ENCODE measurements at regions not wholly inside any gene's neighbourhood (a gene's known extent, or its start where the extent isn't known, plus 50 kb on each side); places are given as distances from the start of the nearest gene placed in this dataset.
A peak's percentile ranks its signal among the peaks of the same experiment; 100 is the strongest.

DNA sequence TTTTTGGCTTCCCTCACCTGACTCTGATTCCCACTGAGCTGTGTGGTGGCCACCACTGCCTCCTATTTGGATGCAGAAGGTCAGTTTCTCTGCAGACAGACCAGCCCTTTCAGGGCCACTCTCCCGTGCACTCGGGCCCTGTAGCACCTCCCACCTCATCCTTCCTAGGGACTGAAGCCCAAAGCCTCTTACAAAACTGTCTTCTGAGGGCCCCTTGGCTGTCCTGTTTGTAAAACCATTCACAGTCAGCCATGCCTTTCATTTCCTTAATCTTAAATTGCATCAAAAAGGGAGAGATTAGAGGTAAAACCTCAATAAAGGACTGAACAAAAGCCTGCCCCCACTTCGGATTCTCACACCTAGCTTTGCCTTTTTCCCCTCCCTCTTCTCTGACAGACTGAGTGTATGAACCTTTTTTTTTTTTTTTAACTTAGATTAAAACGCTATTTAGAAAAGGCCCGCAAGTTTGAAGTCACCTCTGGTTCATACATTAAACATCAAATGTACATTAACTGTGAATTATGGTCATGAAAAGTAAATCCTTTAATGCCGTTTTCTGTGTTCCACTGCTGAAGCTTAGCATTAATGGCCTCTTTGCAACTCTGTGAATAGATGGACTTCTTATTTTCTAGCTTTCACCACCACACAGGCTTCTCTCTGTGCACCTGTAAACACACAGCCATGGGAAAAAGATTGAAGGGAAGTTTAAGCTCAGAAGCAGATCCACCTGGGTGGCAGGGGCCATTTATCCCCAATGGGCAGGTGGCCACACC, 247.2 kb upstream of the CADM1 start:
- Histone ChIP-seq H3K4me1 (no peaks in the 10 kb centered on the region), H3K27me3 (peaks cover 0 to 21% of the 10 kb centered on the region in 2 donors), H3K4me3 (no peak overlapping the region), H3K36me3 (no peaks in the 10 kb centered on the region), H3K27ac (no peak overlapping the region), H3K9me3 (no peaks in the 10 kb centered on the region)
- TF ChIP-seq, protein P1, sequence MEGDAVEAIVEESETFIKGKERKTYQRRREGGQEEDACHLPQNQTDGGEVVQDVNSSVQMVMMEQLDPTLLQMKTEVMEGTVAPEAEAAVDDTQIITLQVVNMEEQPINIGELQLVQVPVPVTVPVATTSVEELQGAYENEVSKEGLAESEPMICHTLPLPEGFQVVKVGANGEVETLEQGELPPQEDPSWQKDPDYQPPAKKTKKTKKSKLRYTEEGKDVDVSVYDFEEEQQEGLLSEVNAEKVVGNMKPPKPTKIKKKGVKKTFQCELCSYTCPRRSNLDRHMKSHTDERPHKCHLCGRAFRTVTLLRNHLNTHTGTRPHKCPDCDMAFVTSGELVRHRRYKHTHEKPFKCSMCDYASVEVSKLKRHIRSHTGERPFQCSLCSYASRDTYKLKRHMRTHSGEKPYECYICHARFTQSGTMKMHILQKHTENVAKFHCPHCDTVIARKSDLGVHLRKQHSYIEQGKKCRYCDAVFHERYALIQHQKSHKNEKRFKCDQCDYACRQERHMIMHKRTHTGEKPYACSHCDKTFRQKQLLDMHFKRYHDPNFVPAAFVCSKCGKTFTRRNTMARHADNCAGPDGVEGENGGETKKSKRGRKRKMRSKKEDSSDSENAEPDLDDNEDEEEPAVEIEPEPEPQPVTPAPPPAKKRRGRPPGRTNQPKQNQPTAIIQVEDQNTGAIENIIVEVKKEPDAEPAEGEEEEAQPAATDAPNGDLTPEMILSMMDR (IDR thresholded peaks at IDR 0.05): no peak
- intact Hi-C loops (cut with DNase I; ENCODE audit: low total_unique reads): no loop called here
- no peak for DNase-seq

DNA sequence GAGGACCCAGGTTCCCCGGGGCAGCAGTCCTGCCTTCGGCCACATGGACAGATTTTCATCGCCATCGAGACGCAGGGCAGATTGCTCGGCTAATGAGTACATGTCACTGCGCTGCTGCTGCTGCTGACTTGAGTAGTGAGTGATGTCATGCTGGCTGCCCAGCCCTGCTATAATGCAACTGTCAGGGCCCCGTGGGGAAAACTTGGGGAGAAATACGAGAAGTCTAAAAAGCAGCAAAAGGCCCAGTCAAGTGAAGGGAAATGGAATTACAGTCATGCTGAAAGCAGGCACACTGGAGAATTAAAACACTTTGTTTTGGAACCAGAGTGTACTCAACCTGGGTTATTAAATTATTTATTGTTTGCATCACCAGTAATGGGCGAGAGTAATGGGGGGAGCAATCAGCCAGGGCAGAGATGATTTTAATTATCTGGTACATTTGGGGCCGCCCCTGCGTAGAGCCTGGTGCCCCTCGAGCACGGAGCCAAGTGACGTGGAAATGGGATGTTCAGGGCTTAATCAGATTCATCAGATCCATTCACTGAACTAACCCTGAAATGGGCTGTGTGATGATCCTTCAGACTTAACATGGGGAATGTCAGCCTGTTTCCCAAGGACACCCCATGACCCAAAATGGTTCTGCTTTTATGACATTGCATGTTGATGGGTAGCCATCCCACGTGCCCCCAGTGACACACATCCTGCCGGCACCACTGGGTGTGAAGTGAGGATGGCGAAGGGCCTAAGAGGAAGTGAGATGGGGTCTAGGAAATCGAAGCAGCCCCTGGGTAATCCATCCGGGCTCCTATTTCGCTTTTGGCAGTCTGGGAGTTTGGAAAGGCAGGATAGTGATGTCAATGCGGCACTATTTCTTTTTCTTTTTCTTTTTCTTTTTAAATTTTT, 241.6 kb upstream of the CADM1 start:
- H3K27ac ChIP-seq: no peak overlapping the region
- H3K4me3 ChIP-seq: no peak overlapping the region
- H3K9me3 ChIP-seq: no peaks in the 10 kb centered on the region
- peaks cover 0 to 38% of the 10 kb centered on the region in 2 donors for H3K27me3 ChIP-seq
- peak in 1 of 2 donors; percentile 25 for DNase-seq
- TF ChIP-seq, protein P1 (IDR thresholded peaks at IDR 0.05): no peak
- H3K36me3 ChIP-seq: no peaks in the 10 kb centered on the region
- intact Hi-C loops (cut with DNase I; ENCODE audit: low total_unique reads): no loop called here
- no peaks in the 10 kb centered on the region for H3K4me1 ChIP-seq

DNA sequence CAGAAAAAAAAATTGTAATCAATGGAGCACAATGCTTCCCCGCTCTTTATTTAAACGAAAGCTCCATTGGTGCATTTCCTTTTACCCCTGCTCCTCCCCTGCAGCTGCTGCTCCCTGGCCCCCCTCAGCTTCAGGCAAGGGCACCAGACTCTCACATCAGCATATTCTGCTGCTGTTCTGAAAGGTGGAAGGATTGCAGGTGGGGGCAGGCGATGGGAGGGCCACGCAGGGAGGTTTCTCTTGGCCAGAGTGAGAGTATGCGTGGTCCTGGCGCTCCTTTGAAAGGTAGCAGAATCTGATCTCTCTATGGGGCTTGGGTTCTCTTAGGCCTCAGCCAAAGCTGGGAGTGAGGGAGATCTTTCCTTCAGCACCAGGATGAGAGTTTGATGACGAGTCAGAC, 240.9 kb upstream of the CADM1 start:
- Histone ChIP-seq H3K4me1 (no peaks in the 10 kb centered on the region), H3K36me3 (no peaks in the 10 kb centered on the region), H3K4me3 (no peak overlapping the region), H3K27me3 (peaks cover 0 to 36% of the 10 kb centered on the region in 2 donors), H3K9me3 (no peaks in the 10 kb centered on the region), H3K27ac (no peak overlapping the region)
- intact Hi-C loops (cut with DNase I; ENCODE audit: low total_unique reads): no loop called here
- DNase-seq: no peak
- TF ChIP-seq, protein P1 (IDR thresholded peaks at IDR 0.05): no peak

DNA sequence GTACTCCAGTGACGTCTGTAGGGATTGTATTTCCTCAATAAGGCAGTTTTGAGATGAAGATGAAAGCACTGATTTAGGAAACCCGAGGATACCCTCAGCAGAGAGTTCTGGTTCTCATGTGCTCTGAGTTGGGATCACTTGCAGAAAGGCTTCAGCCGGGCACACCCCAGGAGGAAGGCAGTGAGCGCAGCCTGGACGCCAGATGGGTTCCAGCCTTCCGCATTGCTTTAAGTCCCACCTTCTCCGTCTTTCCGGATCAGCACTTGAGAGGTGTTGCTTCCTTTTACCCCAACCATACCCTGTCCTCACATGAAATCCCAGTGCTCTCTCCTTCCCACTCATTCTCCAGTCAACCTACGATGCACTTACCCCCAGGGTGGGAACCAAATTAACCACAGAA, 239.5 kb upstream of the CADM1 start:
- no peak for DNase-seq

DNA sequence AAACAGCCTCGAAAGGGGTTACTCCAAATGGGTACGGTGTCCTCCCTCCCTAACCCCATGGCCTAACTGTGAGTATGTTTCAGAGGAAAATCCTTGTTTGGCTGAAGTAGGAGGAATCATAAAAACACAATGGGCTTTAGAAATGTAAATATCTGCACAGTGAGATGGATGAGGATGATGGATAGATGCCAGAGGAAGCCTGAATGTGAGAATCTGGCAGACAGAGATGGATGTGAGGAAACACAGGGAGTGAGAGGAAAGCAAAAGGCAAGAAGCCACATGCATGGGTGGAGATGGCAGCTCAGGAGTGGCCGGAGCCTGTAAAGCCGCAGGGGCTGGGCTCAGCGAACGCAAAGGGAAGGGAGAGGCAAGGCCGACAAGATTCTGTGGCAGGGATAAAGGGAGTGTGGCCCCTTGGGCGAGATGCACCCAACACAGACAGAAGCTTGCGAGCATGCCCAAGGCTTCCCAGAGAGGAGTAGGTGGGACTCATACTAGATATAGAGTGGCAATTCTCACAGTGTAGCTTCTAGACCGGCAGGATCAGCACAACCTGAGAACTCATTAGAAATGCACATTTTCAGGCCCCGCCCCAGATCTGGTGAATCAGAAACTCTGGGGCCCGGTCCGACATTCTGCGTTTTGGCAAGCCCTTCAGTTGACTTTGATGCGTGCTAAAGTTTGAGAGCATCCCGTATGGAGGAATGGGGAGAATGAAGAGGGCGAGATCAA, 237.3 kb upstream of the CADM1 start:
- no peaks in the 10 kb centered on the region for H3K4me1 ChIP-seq
- no peak overlapping the region for H3K4me3 ChIP-seq
- no peak for DNase-seq
- intact Hi-C loops (cut with DNase I; ENCODE audit: low total_unique reads): no loop called here
- H3K27me3 ChIP-seq: peaks cover 0 to 24% of the 10 kb centered on the region in 2 donors
- H3K9me3 ChIP-seq: no peaks in the 10 kb centered on the region
- H3K36me3 ChIP-seq: no peaks in the 10 kb centered on the region
- TF ChIP-seq, protein P1 (IDR thresholded peaks at IDR 0.05): no peak
- H3K27ac ChIP-seq: no peak overlapping the region

More for the DNA sequence above, 239.5 kb upstream of the CADM1 start:
- Histone ChIP-seq H3K9me3 (no peaks in the 10 kb centered on the region), H3K27ac (no peak overlapping the region), H3K27me3 (peaks cover 0 to 33% of the 10 kb centered on the region in 2 donors), H3K36me3 (no peaks in the 10 kb centered on the region), H3K4me3 (no peak overlapping the region), H3K4me1 (no peaks in the 10 kb centered on the region)
- TF ChIP-seq, protein P1 (IDR thresholded peaks at IDR 0.05): no peak
- intact Hi-C loops (cut with DNase I; ENCODE audit: low total_unique reads): no loop called here
